Suprapubic skin (tissue), 4 donors: ENCODE measurements at regions not wholly inside any gene's neighbourhood (a gene's known extent, or its start where the extent isn't known, plus 50 kb on each side); places are given as distances from the start of the nearest gene placed in this dataset.

Experiments
- DNase-seq, 2 donors: peaks; one replicate each; pipeline ENCODE4 v3.0.0-alpha.2; 2019; ENCODE audit warnings: low spot score in 2 of 2
- H3K27ac ChIP-seq: fragments of 200-600 bp; sonication (generic); one replicate; pipeline ENCODE4 v1.5.1; 2019
- H3K27me3 ChIP-seq: fragments of 200-600 bp; sonication (generic); one replicate; pipeline ENCODE4 v1.5.1; 2019
- H3K36me3 ChIP-seq: fragments of 200-600 bp; sonication (generic); one replicate; pipeline ENCODE4 v1.5.1; 2019
- H3K4me1 ChIP-seq: fragments of 200-600 bp; sonication (generic); one replicate; pipeline ENCODE4 v1.5.1; 2019
- H3K4me3 ChIP-seq: fragments of 200-600 bp; sonication (generic); one replicate; pipeline ENCODE4 v1.5.1; 2019; ENCODE audit warnings: mild to moderate bottlenecking
- H3K9me3 ChIP-seq: fragments of 200-600 bp; sonication (generic); one replicate; pipeline ENCODE4 v1.5.1; 2019
- EP300 ChIP-seq: sonication (generic); formaldehyde crosslinking; IDR thresholded peaks from one replicate; pipeline ENCODE4 v1.6.1; 2017; ENCODE audit warnings: antibody characterized with exemption
- POLR2A ChIP-seq, 2 donors: fragments of 450-650 bp; IDR thresholded peaks; one replicate each; pipeline ENCODE4 v1.6.1; 2017; ENCODE audit warnings: antibody characterized with exemption in 2 of 2, mild to moderate bottlenecking in 2 of 2, moderate library complexity in 2 of 2
- POLR2AphosphoS5 ChIP-seq, 3 donors: sonication (generic); formaldehyde crosslinking; IDR thresholded peaks; one replicate each; pipeline ENCODE4 v1.6.1; 2017; ENCODE audit warnings: antibody characterized with exemption in 3 of 3
- WGBS: methylation state at CpG from one replicate; pipeline ENCODE4 v1.1.5; 2018; 5-methylcytosine and 5-hydroxymethylcytosine counted together
- TF ChIP-seq, protein P1 (sequence below), 2 donors: fragments of 200-600 bp in 1 of 2; fragments of 450-650 bp in 1 of 2; sonication (generic) in 1 of 2; IDR thresholded peaks; one replicate each; pipeline ENCODE4 v1.5.1; 2016 to 2019; ENCODE audit warnings: antibody characterized with exemption in 2 of 2, mild to moderate bottlenecking in 1 of 2, moderate library complexity in 1 of 2

- H3K27me3 ChIP-seq, result no peaks in the 10 kb centered on the region
- no peaks in the 10 kb centered on the region for H3K9me3 ChIP-seq
- WGBS, result 41% methylated on average over 9 of the region's 9 CpGs
- H3K4me1 ChIP-seq, result no peaks in the 10 kb centered on the region
- H3K36me3 ChIP-seq, result no peaks in the 10 kb centered on the region
- H3K27ac ChIP-seq, result no peak overlapping the region
- TF ChIP-seq EP300, result no peak
- TF ChIP-seq, protein P1, sequence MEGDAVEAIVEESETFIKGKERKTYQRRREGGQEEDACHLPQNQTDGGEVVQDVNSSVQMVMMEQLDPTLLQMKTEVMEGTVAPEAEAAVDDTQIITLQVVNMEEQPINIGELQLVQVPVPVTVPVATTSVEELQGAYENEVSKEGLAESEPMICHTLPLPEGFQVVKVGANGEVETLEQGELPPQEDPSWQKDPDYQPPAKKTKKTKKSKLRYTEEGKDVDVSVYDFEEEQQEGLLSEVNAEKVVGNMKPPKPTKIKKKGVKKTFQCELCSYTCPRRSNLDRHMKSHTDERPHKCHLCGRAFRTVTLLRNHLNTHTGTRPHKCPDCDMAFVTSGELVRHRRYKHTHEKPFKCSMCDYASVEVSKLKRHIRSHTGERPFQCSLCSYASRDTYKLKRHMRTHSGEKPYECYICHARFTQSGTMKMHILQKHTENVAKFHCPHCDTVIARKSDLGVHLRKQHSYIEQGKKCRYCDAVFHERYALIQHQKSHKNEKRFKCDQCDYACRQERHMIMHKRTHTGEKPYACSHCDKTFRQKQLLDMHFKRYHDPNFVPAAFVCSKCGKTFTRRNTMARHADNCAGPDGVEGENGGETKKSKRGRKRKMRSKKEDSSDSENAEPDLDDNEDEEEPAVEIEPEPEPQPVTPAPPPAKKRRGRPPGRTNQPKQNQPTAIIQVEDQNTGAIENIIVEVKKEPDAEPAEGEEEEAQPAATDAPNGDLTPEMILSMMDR (IDR thresholded peaks at IDR 0.05), result no peak
- no peak for TF ChIP-seq POLR2A (IDR thresholded peaks at IDR 0.05)
- no peak overlapping the region for H3K4me3 ChIP-seq
- DNase-seq, result no peak
Observed at GRCh38 chr1:219304227-219305226, 130.8 kb downstream of the LYPLAL1 start.

GRCh38 chr1:219302697-219303096, 129.0 kb downstream of the LYPLAL1 start:
- H3K36me3 ChIP-seq, result no peaks in the 10 kb centered on the region
- H3K27me3 ChIP-seq, result no peaks in the 10 kb centered on the region
- H3K4me3 ChIP-seq, result no peak overlapping the region
- WGBS, result 73% methylated on average over 1 of the region's 1 CpG
- no peak for DNase-seq
- TF ChIP-seq POLR2A (IDR thresholded peaks at IDR 0.05) (no peak), EP300 (no peak), POLR2AphosphoS5 (IDR thresholded peaks at IDR 0.05) (no peak)
- TF ChIP-seq, protein P1 (IDR thresholded peaks at IDR 0.05), result no peak
- H3K4me1 ChIP-seq, result no peaks in the 10 kb centered on the region
- H3K27ac ChIP-seq, result no peak overlapping the region
- H3K9me3 ChIP-seq, result no peaks in the 10 kb centered on the region

DNA sequence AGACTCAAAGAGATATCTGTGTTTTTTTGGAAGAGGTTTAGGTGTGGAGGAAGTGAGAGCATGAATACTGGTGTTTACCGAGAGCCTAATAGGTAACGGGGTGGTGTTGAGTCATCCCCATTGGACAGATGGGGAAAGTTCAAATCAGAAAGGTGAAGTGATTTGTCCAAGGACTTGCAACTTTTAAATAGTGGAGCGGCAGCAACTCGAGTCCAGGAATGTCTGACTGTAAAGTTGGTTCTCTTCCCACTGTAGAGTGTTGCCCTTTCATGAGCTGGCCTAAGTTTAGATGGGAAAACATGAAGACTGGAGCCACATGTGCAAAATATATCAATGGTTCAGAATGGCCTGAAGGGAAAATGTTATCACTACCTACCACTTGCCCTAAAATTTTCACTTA, 125.7 kb downstream of the LYPLAL1 start:
- H3K4me1 ChIP-seq, result no peaks in the 10 kb centered on the region
- H3K4me3 ChIP-seq, result no peak overlapping the region
- 80% methylated on average over 4 of the region's 4 CpGs for whole genome bisulfite sequencing
- H3K9me3 ChIP-seq, result no peaks in the 10 kb centered on the region
- DNase-seq, result no peak
- H3K36me3 ChIP-seq, result no peaks in the 10 kb centered on the region
- H3K27me3 ChIP-seq, result no peaks in the 10 kb centered on the region
- peak overlapping the region; percentile 30 for H3K27ac ChIP-seq
- TF ChIP-seq POLR2A (IDR thresholded peaks at IDR 0.05) (no peak), POLR2AphosphoS5 (IDR thresholded peaks at IDR 0.05) (no peak), EP300 (no peak)
- TF ChIP-seq, protein P1 (IDR thresholded peaks at IDR 0.05), result no peak

DNA sequence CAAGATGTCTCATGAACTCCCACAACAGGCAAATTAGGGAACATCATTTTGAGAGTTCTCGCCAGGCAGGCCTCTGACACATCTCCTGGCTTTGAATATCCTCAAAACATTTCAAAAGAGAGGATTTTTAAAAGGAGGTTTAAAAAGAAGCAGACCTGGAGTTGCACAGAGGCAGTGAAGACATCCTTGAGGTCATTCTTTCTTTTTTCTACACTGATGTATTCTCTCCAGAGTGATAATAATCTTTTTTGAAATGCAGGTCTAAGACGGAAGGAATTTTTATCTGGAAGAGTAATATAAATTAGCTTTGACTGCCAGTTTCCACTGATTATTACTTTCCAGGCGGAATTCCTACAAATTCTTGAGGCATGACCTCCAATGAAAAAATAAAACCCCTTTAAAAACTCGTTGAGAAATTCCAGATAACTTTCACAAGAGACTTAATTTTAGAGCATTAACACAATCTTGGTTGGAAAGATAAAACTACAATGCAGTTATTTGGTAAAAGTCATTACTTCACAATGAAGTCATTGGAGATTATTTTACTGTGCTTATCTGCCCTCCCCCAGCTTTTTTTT, 125.0 kb downstream of the LYPLAL1 start:
- 55% methylated on average over 4 of the region's 4 CpGs for WGBS
- H3K9me3 ChIP-seq, result no peaks in the 10 kb centered on the region
- no peaks in the 10 kb centered on the region for H3K4me1 ChIP-seq
- no peak for DNase-seq
- no peaks in the 10 kb centered on the region for H3K27me3 ChIP-seq
- H3K4me3 ChIP-seq, result no peak overlapping the region
- peak overlapping the region; percentile 47 for H3K27ac ChIP-seq
- H3K36me3 ChIP-seq, result no peaks in the 10 kb centered on the region
- TF ChIP-seq POLR2A (IDR thresholded peaks at IDR 0.05), result no peak

DNA sequence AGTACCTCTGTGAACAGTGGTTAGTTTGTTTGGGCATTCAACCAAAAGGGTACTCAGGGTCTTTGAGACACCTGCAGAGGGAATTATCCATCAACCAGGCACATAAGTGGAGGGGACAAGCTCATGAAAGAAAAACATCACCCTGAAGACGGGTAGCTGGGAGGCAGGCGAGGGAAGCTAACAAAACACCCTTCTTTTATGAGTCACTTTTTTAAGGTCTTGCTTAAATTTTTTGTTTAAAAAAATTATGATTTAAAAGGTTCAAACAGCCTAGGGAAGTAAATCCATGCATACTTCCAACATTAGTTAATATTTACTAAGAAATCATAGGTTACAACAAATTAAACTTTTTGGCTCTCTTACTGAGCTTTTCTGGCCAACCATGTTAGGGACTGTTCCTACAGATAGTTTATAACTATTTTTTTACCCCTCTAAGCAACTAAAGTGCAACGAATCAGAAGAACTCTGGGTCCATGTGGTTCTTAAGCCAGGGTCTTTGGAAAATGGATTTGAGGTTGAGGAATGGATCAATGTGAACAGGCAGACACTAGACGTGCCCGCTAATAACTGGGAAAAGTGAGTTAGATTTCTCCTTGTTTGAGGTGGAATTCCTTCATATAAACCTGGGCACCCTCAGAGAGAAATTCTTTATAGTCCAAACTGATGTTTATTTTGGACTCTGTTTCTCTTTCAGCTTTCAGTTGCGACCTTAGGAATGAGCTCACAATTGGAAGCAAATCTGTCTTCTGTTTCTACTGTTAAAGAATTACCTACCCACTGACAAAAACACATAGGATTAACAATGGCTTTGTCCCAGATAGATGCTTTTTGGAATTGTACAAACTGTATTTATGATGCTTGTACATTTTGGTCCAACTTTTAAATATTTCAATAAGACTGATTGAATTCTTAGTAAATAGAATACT, 123.0 kb downstream of the LYPLAL1 start:
- no peaks in the 10 kb centered on the region for H3K27me3 ChIP-seq
- WGBS, result 75% methylated on average over 6 of the region's 6 CpGs
- no peaks in the 10 kb centered on the region for H3K9me3 ChIP-seq
- H3K27ac ChIP-seq, result no peak overlapping the region
- no peak overlapping the region for H3K4me3 ChIP-seq
- no peak for DNase-seq
- H3K36me3 ChIP-seq, result no peaks in the 10 kb centered on the region
- H3K4me1 ChIP-seq, result no peaks in the 10 kb centered on the region
- TF ChIP-seq, protein P1 (IDR thresholded peaks at IDR 0.05), result no peak
- no peak for TF ChIP-seq POLR2A (IDR thresholded peaks at IDR 0.05)
